GM10266 (cell line): ENCODE measurements at regions not wholly inside any gene's neighbourhood (a gene's known extent, or its start where the extent isn't known, plus 50 kb on each side); places are given as distances from the start of the nearest gene placed in this dataset.
A peak's percentile ranks its signal among the peaks of the same experiment; 100 is the strongest.
"Not testable (repeated sequence)": the region's sequence is repeated elsewhere in the genome, so short reads cannot be mapped to it uniquely, and the experiment has no call there.

Experiments used
- DNase-seq: peaks from one replicate; pipeline ENCODE4 v3.0.0; 2012; ENCODE audit errors: extremely low spot score
- CTCF ChIP-seq: IDR thresholded peaks from 2 replicates; pipeline ENCODE4 v1.5.1; 2012; ENCODE audit warnings: mild to moderate bottlenecking, low read depth; ENCODE audit not compliant: control insufficient read depth, insufficient read depth; ENCODE audit errors: missing control alignments

DNA sequence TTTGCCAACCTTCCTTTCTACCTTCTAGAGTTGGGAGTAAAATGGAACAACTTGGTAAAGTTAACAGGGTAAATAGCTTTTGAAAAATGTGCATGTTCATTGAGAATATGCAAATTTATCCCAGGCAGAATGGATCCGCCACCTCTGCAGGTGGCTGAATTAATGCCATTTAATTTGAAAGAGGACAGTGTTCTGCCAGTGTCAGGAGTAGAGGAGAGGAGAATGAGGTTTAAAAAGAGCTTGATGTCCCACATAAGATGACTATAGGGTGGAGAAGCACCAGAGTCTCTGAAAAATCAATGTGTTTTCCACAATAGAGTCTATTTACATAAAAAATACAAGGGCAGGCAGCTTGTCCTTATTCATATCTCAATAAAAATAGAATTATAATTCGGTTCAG, 1804.3 kb upstream of the PCDH10 start:
- no peak for DNase-seq
- TF ChIP-seq CTCF = no peak

DNA sequence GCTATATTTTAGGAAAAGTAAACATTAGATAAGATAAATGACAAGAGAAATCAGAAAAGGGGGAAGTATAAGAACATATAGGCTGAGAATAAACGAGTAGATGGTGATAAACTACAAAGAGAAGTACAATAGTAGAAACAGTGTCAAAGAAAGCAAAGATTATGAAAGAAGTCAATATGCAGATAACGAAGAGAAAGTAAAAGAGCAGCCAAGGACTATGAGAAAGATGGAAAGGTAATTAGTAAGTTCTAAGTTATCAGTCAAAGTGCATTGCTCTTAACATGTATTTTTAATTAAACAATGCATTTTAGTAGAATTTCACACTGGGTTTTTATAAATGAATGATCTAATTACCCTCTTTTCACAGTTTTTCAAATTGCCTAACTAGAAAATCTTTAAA, 1801.3 kb upstream of the PCDH10 start:
- TF ChIP-seq CTCF = no peak
- DNase-seq = no peak

DNA sequence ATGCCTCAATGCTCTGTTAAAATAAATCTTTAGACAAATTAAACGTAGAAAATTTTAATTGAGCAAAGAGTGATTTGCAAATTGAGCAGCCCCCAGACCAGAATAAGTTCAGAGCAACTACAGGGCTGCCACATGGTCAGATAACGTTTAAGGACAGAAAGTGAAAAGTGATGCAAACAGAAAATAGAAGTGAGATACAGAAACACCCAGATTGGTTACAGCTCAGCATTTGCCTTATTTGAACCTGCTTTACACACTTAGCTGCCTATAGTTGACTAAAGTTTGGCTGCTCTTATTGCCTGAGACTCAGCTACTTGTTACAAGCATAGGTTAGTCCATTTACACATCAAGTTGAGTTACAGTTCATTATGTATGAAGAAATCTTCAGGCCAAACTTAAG, 1800.8 kb upstream of the PCDH10 start:
- TF ChIP-seq CTCF = no peak
- DNase-seq = peak; percentile 16

GRCh38 chr4:131352371-131352770, 1796.7 kb upstream of the PCDH10 start:
- DNase-seq = not testable (repeated sequence)

- TF ChIP-seq CTCF = no peak
These were observed 1782.4 kb upstream of the PCDH10 start for GRCh38 chr4:131366714-131367113.

GRCh38 chr4:131367441-131367840, 1781.7 kb upstream of the PCDH10 start:
- TF ChIP-seq CTCF = no peak
- DNase-seq = no peak

More at GRCh38 chr4:131366714-131367113, 1782.4 kb upstream of the PCDH10 start:
- no peak for DNase-seq

DNA sequence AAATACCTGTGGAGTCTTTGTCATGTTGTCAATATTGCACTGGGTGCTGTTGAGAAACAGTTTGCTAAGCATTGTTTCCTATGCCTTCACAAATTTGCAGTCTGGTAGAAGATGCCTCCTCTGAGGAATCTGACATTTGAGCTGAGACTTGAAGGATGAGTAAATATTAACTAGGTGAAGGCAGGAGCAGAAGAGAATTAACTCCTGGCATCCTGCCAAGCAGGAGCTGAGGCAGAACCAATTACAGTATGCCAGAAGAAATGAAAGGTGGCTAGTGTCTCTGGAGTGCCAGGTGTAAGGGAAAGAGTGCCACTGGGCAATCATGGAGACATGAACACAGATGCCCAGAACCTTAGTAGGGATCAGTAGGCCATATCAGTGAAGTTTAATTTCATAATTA, 1778.2 kb upstream of the PCDH10 start:
- no peak for DNase-seq
- TF ChIP-seq CTCF = no peak

GRCh38 chr4:131381055-131381454, 1768.0 kb upstream of the PCDH10 start:
- DNase-seq = no peak
- no peak for TF ChIP-seq CTCF
